ENCODE measurements at regions not wholly inside any gene's neighbourhood (a gene's known extent, or its start where the extent isn't known, plus 50 kb on each side); places are given as distances from the start of the nearest gene placed in this dataset.
A peak's percentile ranks its signal among the peaks of the same experiment; 100 is the strongest.

- Histone ChIP-seq H3K36me3 (ENCODE audit: control insufficient read depth in 2 of 4, insufficient read depth in 4 of 4, low read length in 3 of 4) (no peaks in the 10 kb centered on the region), H4K8ac (ENCODE audit: extremely low read depth, insufficient read depth, low read length) (no peak overlapping the region), H3K23ac (ENCODE audit: insufficient read length) (no peak overlapping the region), H3K23me2 (ENCODE audit: low read depth, low read length) (no peaks in the 10 kb centered on the region), H3K14ac (ENCODE audit: insufficient read length) (no peak overlapping the region), H2BK5ac (ENCODE audit: low read depth, low read length) (no peak overlapping the region), H3K4ac (replicated peaks; ENCODE audit: insufficient read length, low read depth, low read length) (no peak overlapping the region), H4K20me1 (replicated peaks in 1 of 2; ENCODE audit: control insufficient read depth in 1 of 2, insufficient read depth in 2 of 2, low read length in 2 of 2) (peaks cover 2 to 3% of the 10 kb centered on the region in 2 experiments), H4K5ac (ENCODE audit: insufficient read length, low read depth, low read length) (no peak overlapping the region), H4K91ac (replicated peaks; ENCODE audit: insufficient read length, low read length) (no peak overlapping the region), H3K79me2 (ENCODE audit: control insufficient read depth in 1 of 2, insufficient read depth in 2 of 2, low read length in 2 of 2) (no peaks in the 10 kb centered on the region), H3K4me1 (replicated peaks in 1 of 4; ENCODE audit: control insufficient read depth in 3 of 4, insufficient read depth in 4 of 4, low read length in 3 of 4) (peaks cover 3 to 14% (median 5%) of the 10 kb centered on the region in 4 experiments; a peak in 6 of 7 replicates), H3K27me3 (replicated peaks in 1 of 4; ENCODE audit: control insufficient read depth in 3 of 4, extremely low read depth in 1 of 4, insufficient read depth in 3 of 4, low read length in 3 of 4) (peaks cover 0 to 6% (median 3%) of the 10 kb centered on the region in 4 experiments; a peak in 4 of 7 replicates), H2AK5ac (ENCODE audit: low read depth, low read length) (no peak overlapping the region), H2BK120ac (replicated peaks; ENCODE audit: low read depth, low read length) (no peak overlapping the region), H3K9ac (replicated peaks in 1 of 4; ENCODE audit: extremely low read depth in 1 of 4, low read depth in 3 of 4, low read length in 3 of 4) (no peak overlapping the region), H3K18ac (ENCODE audit: extremely low read depth, low read length) (no peak overlapping the region), H3K27ac (ENCODE audit: low read depth, low read length) (no peak overlapping the region), H3K4me2 (ENCODE audit: insufficient read depth in 1 of 2, low read depth in 2 of 2, low read length in 2 of 2) (no peak overlapping the region), H3K56ac (replicated peaks; ENCODE audit: insufficient read length, low read depth, low read length) (no peak overlapping the region), H3K79me1 (ENCODE audit: low read depth, low read length) (no peaks in the 10 kb centered on the region; the same call in 1 of the 2 replicates), H3K4me3 (ENCODE audit: extremely low read depth in 1 of 4, insufficient read depth in 2 of 4, low read depth in 3 of 4, low read length in 4 of 4) (no peak overlapping the region), H3K9me3 (ENCODE audit: insufficient read depth in 2 of 2, low read depth in 1 of 2, low read length in 1 of 2) (no peaks in the 10 kb centered on the region; a peak in 1 of 4 replicates), H2BK12ac (ENCODE audit: low read depth, low read length) (no peak overlapping the region), H2BK15ac (ENCODE audit: low read length) (no peak overlapping the region), H2BK20ac (ENCODE audit: low read length) (no peak overlapping the region), H2AFZ (ENCODE audit: low read length) (no peak overlapping the region)
- ChIA-PET POLR2A (ENCODE audit: partially characterized antibody) (no interaction called here), CTCF (ENCODE audit: partially characterized antibody) (interaction anchor here (1.2 kb wide), 1 partner anchor 197 kb away, joined by 3 read pairs; no protein-coding TSS in a partner anchor)
- no peak for FAIRE-seq
- no peak for TF ChIP-seq EZH2 (IDR thresholded peaks at IDR 0.05; ENCODE audit: low read depth, low read length, severe bottlenecking)
- TF ChIP-seq KDM4A (IDR thresholded peaks at IDR 0.05; ENCODE audit: low read depth, low read length, severe bottlenecking): no peak
- TF ChIP-seq, protein P1, sequence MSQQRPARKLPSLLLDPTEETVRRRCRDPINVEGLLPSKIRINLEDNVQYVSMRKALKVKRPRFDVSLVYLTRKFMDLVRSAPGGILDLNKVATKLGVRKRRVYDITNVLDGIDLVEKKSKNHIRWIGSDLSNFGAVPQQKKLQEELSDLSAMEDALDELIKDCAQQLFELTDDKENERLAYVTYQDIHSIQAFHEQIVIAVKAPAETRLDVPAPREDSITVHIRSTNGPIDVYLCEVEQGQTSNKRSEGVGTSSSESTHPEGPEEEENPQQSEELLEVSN (IDR thresholded peaks at IDR 0.05): peak; percentile 32; the same call in 1 of the 2 replicates
- DNase-seq (ENCODE audit: low read depth in 1 of 2, low spot score in 2 of 2): no peak
- 77% methylated on average over 10 of the region's 11 CpGs; no CpG with 5 or more reads in 1 of the 2 experiments for WGBS, 2 experiments (ENCODE audit: extremely low coverage in 1 of 2, insufficient coverage in 1 of 2, insufficient read length in 1 of 2, insufficient replicate concordance in 2 of 2, low coverage in 1 of 2, low lambda C conversion rate in 2 of 2, missing lambda C conversion rate in 1 of 2)
These were observed 73.8 kb upstream of the FZD10 start for GRCh38 chr12:130088504-130088903.

Measured in H1 (cell line).